ENCODE measurements at regions not wholly inside any gene's neighbourhood (a gene's known extent, or its start where the extent isn't known, plus 50 kb on each side); places are given as distances from the start of the nearest gene placed in this dataset.

DNA sequence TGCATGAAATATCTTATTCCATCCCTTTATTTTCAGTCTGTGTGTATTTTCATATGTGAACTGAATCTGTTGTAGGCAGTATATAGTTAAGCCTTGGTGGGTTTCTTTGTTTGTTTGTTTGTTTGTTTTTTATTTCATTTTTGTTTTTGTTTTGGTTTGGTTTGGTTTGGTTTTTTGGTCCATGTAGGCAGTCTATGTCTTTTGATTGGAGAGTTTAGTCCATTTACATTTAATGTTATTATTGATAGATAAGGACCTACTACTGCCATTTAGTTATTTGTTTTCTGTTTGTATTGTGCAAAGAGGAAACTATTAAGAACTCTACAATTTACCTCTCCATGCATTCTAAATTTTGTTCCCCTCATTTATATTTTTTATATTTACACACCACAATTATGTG is 695.9 kb upstream of the GRM3 start:
- Mint-ChIP-seq H3K9me3 (peaks cover 9% of the 10 kb centered on the region), H3K36me3 (ENCODE audit: low read depth) (no peaks in the 10 kb centered on the region), H3K4me1 (ENCODE audit: low read depth) (no peaks in the 10 kb centered on the region), H3K4me3 (no peak overlapping the region), H3K27me3 (no peaks in the 10 kb centered on the region), H3K27ac (no peak overlapping the region)
- POLR2A ChIA-PET = no interaction called here
- Histone ChIP-seq H3K4me3 (ENCODE audit: low read length) (no peak overlapping the region), H3K27ac (ENCODE audit: low read depth in 1 of 2, low read length in 2 of 2) (no peak overlapping the region), H3K9me3 (ENCODE audit: control insufficient read depth in 1 of 2, insufficient read depth in 1 of 2, low read length in 2 of 2) (peaks cover 6 to 7% of the 10 kb centered on the region in 2 experiments), H3K27me3 (ENCODE audit: control insufficient read depth in 1 of 2, insufficient read depth in 2 of 2, low read length in 2 of 2) (no peaks in the 10 kb centered on the region), H3K36me3 (ENCODE audit: insufficient read depth, low read length) (no peaks in the 10 kb centered on the region), H3K4me1 (ENCODE audit: insufficient read depth, low read length) (no peaks in the 10 kb centered on the region)
- ATAC-seq (ENCODE audit: poor library complexity) (no peak), DNase-seq (no peak)
- no peak for TF ChIP-seq CTCF (IDR thresholded peaks at IDR 0.05)
- CTCF ChIA-PET = no interaction called here
- intact Hi-C loops (cut with DNase I, micrococcal nuclease) = no loop called here

GRCh38 chr7:85940798-85941197 is 702.9 kb upstream of the GRM3 start:
- H3K27ac ChIP-seq (ENCODE audit: low read depth in 1 of 2, low read length in 2 of 2) = no peak overlapping the region
- ChIA-PET POLR2A (no interaction called here), CTCF (no interaction called here)
- Mint-ChIP-seq H3K9me3 (peaks cover 8% of the 10 kb centered on the region), H3K36me3 (ENCODE audit: low read depth) (no peaks in the 10 kb centered on the region), H3K27ac (no peak overlapping the region), H3K4me1 (ENCODE audit: low read depth) (no peaks in the 10 kb centered on the region), H3K27me3 (no peaks in the 10 kb centered on the region), H3K4me3 (no peak overlapping the region)
- DNase-seq (no peak), ATAC-seq (ENCODE audit: poor library complexity) (no peak)
- H3K27me3 ChIP-seq (ENCODE audit: control insufficient read depth in 1 of 2, insufficient read depth in 2 of 2, low read length in 2 of 2) = no peaks in the 10 kb centered on the region
- intact Hi-C loops (cut with DNase I, micrococcal nuclease) = no loop called here
- no peaks in the 10 kb centered on the region for H3K36me3 ChIP-seq (ENCODE audit: insufficient read depth, low read length)
- no peak overlapping the region for H3K4me3 ChIP-seq (ENCODE audit: low read length)
- H3K9me3 ChIP-seq (ENCODE audit: control insufficient read depth in 1 of 2, insufficient read depth in 1 of 2, low read length in 2 of 2) = no peaks in the 10 kb centered on the region
- H3K4me1 ChIP-seq (ENCODE audit: insufficient read depth, low read length) = no peaks in the 10 kb centered on the region
- TF ChIP-seq CTCF (IDR thresholded peaks at IDR 0.05) = no peak

- DNase-seq (no peak), ATAC-seq (ENCODE audit: poor library complexity) (no peak)
- Histone ChIP-seq H3K27me3 (ENCODE audit: control insufficient read depth in 1 of 2, insufficient read depth in 2 of 2, low read length in 2 of 2) (no peaks in the 10 kb centered on the region), H3K27ac (ENCODE audit: low read depth in 1 of 2, low read length in 2 of 2) (no peak overlapping the region), H3K4me3 (ENCODE audit: low read length) (no peak overlapping the region), H3K9me3 (ENCODE audit: control insufficient read depth in 1 of 2, insufficient read depth in 1 of 2, low read length in 2 of 2) (peaks cover 4 to 7% of the 10 kb centered on the region in 2 experiments), H3K4me1 (ENCODE audit: insufficient read depth, low read length) (no peaks in the 10 kb centered on the region), H3K36me3 (ENCODE audit: insufficient read depth, low read length) (no peaks in the 10 kb centered on the region)
- H3K27me3 Mint-ChIP-seq = no peaks in the 10 kb centered on the region
- intact Hi-C loops (cut with DNase I, micrococcal nuclease) = no loop called here
- peaks cover 24% of the 10 kb centered on the region for H3K9me3 Mint-ChIP-seq
- POLR2A ChIA-PET = no interaction called here
- H3K27ac Mint-ChIP-seq = no peak overlapping the region
- no peak for TF ChIP-seq CTCF (IDR thresholded peaks at IDR 0.05)
- no peaks in the 10 kb centered on the region for H3K36me3 Mint-ChIP-seq (ENCODE audit: low read depth)
- no peaks in the 10 kb centered on the region for H3K4me1 Mint-ChIP-seq (ENCODE audit: low read depth)
- H3K4me3 Mint-ChIP-seq = no peak overlapping the region
- CTCF ChIA-PET = no interaction called here
These were observed 711.8 kb upstream of the GRM3 start for GRCh38 chr7:85931919-85932318.

All from CD4-positive, alpha-beta T cell (primary cell).